UCSD-AML1 (cell line): ENCODE measurements at regions not wholly inside any gene's neighbourhood (a gene's known extent, or its start where the extent isn't known, plus 50 kb on each side); places are given as distances from the start of the nearest gene placed in this dataset.

Experiments used
- DNase-seq: peaks from one replicate; lab custom pipeline; 2025; ENCODE audit not compliant: unreplicated experiment; lab: John Stamatoyannopoulos, UW

DNA sequence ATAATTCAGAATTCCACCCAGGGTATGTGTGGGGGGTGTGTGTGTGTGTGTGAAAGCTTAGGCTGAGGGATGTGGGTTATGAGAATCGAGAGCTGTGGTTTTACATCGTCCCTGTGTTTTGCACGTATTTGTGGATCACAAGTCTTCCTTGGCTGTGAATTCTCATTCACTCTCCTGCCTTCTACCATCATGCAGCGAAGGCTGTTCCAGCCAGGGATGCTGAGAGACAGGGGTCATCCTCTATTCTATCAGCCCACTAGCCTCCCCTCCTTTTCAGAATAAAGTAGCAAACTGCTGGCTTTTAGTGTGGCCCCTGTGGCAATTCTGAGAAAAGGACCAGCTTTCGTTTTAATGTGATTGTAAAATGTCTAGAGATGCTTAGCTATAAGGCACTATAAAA is 460.6 kb upstream of the NR2F2 start:
- DNase-seq = no peak

GRCh38 chr15:95872366-95872771 is 458.1 kb upstream of the NR2F2 start:
- no peak for DNase-seq

GRCh38 chr15:95874637-95875036 is 455.9 kb upstream of the NR2F2 start:
- DNase-seq = no peak

GRCh38 chr15:95875121-95875643 is 455.3 kb upstream of the NR2F2 start:
- DNase-seq = no peak

GRCh38 chr15:95880031-95880570 is 450.4 kb upstream of the NR2F2 start:
- DNase-seq = no peak

DNA sequence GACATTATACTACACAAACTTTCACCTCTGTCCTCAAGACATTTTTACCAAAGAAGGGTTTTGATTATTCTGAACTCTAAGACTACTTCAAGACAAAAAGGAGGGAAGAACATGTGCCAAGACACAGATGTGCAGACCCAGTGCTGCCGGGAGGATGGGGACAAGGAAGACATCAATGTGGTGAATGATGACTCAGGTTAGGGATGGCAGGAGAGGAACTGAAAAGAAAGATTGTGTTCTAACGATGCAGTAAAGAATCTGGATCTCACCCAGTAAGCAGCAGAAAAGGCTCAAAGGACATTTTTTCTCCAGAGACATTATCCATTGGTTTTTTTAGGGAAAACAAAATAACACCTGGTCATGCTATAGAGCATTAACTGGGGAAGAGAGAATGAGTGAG is 449.9 kb upstream of the NR2F2 start:
- no peak for DNase-seq

DNA sequence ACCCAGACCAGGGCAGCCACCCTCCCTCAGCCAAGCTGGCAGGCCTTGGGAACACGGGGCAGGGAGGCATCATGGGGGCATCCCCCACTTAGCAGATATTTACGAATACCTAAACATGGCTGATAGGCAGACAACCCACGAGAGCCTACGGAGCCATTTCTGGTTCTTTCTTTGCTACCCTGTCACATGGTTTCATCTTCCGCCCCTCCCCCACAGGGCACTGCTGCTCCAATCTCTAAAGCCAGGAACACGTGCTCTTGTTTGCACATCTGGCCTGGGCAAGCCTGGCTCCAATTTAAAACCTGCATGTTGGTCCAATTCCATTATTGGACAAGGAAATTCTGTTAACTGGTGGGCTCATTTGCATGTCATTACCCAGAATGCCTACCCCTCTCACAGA is 447.4 kb upstream of the NR2F2 start:
- DNase-seq = no peak

GRCh38 chr15:95884276-95884675 is 446.2 kb upstream of the NR2F2 start:
- no peak for DNase-seq

GRCh38 chr15:95887666-95888390 is 442.7 kb upstream of the NR2F2 start:
- DNase-seq = no peak

GRCh38 chr15:95888762-95889161 is 441.7 kb upstream of the NR2F2 start:
- DNase-seq = no peak

DNA sequence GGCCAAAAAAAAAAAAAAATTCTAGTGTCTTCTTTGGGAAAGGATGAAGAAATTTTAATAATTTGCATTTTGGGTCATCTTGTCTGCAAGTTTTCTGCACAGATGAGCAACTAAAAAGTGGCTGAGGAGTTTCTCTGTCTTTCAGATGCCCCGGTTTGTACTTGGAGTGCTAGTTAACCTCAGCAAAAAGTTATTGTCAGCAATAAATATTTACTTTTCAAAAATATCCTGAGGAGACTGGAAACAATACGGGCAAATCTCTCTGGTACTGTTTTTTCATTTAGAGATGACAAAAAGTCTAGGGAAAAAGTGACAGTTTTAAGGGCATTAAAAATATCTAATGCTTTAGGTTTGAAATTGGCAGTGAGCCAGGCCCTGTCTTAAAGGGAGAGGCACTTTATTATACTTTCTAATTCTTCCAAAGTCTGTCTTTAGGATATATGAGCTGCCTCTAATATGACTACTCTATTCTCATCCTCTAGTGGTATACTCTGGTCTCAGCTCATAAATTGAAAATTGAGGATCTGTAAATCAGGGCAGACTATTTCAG is 436.0 kb upstream of the NR2F2 start:
- DNase-seq = no peak

- DNase-seq = no peak
Measured at GRCh38 chr15:95895508-95895907, 435.0 kb upstream of the NR2F2 start.

DNA sequence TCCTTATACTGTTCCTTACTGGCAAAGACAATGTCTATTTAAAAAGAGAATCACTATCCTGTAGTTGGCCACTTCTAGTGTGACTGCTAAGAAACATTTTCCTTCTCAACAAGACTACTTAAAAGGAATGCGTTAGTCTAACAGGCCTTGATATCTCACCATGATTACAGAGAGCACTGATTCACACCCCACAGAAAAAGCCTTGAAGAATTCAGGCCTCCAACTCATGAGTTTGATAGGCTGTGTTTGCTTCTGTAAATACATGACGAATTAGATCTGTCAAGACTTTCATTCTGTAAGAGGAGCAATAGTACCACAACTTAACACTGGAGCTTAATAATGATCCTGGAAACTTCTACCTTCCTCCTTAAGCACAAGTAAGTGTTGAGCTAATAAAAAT is 432.8 kb upstream of the NR2F2 start:
- DNase-seq = no peak

DNA sequence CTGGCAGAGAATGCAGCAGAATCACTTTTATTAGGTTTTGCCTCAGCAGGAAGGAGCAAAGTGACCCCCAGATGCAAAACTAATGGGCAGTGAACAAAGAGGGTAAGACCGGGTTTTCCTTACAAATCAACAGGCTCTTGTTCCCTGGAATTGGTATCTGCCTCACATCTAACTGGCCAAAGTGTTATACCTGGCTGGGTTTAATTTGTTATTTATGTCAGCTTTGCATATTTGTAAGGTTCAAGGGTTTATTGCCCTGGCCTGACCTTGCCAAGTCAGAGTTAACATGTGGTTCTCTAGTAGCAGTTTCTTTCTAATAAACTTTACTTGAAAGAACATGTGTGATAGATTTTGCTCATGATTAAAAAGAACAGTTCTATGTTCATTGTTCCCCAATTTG is 431.7 kb upstream of the NR2F2 start:
- DNase-seq = no peak

- no peak for DNase-seq
Measured at GRCh38 chr15:95901271-95901670, 429.2 kb upstream of the NR2F2 start.

DNA sequence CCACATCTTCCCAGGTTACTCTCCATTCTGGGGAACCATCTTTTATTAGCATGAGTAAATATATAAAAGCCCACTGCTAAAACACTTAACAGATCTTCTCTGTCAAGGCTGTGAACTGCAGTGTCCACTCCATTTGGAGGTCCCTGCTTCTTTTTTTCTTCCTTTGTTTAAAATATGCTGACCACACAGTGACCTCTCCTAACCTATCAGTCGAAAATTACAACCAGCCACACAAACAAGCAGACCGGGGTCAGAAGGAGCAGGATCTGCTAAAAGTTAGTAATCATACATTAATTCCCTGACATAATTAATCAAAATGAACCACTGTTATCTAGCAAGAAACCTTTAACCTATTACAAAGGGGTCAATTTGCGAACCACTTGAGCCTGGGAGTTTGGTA is 427.9 kb upstream of the NR2F2 start:
- DNase-seq = no peak

GRCh38 chr15:95903352-95903751 is 427.1 kb upstream of the NR2F2 start:
- DNase-seq = no peak

DNA sequence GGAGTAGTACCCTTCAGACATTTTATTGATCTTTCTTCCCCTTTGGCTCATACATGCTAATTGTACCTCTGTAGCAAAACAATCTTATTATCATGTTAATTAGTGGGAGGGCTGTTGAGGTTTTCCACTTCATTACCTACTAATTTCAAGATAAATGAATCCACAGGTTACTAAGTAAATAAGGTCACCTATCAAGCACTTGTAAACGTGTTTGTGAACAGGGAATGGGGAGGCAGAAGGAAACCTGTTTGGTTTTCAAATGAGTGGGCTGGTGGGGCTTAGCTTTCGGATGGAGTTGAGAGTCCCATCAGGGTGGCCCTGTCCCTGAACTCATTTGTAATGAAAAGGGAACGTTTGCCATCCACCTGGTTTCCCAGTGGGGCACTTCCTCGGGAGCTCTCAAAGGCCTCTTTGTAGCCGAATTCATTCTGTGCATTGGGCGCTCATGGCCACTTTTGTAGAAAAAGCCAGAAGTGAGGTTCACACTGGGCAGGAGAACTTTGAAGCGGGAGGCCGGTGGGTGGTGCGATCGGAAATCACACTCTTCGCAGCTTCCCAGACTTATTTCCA is 419.8 kb upstream of the NR2F2 start:
- no peak for DNase-seq

DNA sequence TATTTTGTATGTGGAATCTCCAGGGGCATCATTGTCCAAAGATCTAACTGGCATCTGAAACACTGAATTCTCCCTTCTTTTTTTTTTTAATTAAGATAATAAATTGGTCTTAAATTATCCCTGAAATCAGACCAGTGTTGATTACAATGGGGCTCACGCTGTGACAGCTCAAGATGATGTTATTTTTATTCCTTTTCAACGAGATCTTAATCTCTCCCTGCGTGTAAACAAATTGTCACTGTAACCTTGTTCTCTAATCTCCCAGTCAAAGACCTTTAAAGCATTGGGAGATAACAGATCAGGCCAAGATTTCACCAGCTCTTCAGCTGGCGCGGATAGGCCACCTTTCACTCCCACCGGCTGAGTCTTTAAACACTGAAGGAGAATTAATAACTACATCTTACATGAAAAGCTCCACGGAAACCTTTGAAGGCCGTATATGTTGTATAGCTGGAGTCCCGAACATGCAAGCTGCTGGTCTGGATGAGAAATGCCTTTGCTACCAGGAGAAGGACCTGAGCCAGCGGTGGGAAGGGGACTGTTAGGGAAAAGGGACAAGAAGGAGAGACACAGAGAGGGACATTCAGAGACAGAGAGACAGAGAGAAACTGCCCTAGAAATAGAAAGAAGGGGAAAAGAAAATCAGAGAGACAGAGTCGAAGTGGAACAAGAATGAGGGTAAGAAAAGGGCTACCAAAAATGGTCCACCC is 418.8 kb upstream of the NR2F2 start:
- DNase-seq = no peak

DNA sequence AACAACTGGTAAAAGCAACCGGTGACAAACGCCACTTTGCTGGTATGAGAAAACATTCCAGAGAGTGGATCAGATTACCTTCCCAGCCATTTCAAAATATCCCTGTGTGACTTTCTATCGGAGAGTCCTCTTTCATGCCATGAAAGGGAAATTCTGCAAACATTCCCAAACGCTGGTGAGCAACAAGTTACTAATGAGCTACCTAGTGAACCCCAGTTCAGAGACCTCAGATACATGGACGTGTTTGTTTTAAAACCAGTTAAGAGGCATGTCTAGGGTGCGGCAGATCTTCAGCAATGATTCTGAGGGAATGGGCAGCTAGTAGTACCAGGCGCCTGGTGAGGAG is 418.2 kb upstream of the NR2F2 start:
- DNase-seq = no peak

DNA sequence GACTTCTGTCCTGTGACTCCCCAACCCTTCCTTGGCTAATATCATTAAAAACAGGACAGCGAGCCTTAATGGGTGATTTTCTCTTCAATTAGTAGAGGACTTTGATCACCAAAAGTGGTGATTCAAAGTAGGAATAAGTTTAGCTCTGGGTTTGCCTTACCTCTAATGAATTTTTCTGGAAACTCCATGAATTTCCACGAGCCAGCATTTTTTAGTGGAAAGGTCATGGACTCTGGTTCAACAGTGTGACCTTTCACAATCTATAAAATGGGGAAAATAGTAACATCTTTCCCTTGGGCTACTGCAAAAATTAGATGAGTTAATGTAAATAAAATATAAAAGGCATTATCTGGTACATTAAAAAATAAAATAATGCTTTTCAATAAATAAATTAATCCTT is 417.8 kb upstream of the NR2F2 start:
- DNase-seq = no peak

DNA sequence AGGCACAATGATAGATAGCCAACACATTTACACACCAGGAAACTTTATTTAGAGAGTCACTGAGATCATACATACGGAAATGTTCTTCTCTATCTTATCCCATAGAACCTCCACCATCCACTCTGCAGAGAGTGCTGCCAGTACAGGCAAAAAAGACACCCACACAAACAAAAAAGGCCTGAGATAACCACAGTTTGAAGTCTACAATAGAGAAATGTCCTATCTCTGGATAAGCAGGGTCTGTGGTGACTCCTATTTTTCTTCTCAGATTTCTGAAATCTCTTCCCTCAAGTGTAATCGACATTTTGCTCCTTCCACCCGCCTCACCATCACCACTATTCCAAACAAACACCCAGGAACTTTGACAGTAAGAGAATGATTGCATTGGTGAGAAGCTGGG is 413.9 kb upstream of the NR2F2 start:
- no peak for DNase-seq
